ENCODE measurements at regions not wholly inside any gene's neighbourhood (a gene's known extent, or its start where the extent isn't known, plus 50 kb on each side); places are given as distances from the start of the nearest gene placed in this dataset.

DNA sequence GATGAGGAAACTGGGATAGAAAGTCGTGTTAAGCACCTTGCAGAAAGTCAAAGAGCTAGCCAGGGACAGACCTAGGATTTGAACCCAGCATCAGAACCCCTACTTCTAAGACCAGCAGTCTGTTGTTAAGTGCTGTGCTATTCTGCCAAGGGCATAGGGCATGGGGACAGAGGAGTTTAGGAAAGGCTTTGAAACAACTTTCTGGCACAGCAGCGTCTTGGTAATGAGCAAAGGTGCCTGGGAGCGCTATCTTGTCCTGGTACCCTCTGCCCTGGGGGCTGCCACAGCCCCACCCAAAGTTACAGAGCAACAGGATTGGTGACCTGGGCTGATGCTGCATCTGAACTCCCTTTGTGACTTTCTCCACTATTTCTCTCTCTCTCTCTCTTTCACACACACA lies 1108.1 kb downstream of the BCL11B start (continued):
- TF ChIP-seq, protein P1, sequence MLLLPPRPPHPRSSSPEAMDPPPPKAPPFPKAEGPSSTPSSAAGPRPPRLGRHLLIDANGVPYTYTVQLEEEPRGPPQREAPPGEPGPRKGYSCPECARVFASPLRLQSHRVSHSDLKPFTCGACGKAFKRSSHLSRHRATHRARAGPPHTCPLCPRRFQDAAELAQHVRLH (tag by site-specific recombination; IDR thresholded peaks at IDR 0.05): no peak
- no peak for TF ChIP-seq ZNF292 (tag by site-specific recombination; IDR thresholded peaks at IDR 0.05; ENCODE audit: borderline replicate concordance, low read depth)

DNA sequence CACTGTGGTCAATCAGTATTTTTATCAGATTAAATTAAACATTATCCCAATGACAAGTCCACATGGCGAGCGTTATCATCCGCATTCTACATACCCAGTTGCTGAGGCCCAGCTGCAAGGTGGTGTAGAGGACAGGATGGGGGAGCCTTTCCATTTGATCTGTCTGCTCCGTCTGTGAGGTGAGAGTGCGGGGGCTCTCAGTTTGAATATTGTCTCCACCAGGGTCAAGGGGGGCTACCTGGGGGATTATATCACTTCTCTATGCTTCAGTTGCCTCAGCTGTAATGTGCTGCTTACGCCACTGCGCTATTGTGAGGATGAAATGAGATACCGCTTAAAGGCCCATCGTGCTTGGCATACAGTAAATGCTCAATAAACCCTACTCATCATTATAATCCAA lies 1106.0 kb downstream of the BCL11B start:
- no peak overlapping the region for H3K4me3 ChIP-seq (ENCODE audit: low read depth, low read length)
- no peak overlapping the region for H3K27ac ChIP-seq (ENCODE audit: extremely low read depth, low read depth, low read length)
- no peaks in the 10 kb centered on the region for H3K36me3 ChIP-seq (ENCODE audit: control insufficient read depth in 2 of 2, insufficient read depth in 1 of 2, low read length in 2 of 2)
- H3K4me1 ChIP-seq (ENCODE audit: control insufficient read depth, insufficient read depth, low read length): no peaks in the 10 kb centered on the region
- POLR2A ChIA-PET: no interaction called here
- no peaks in the 10 kb centered on the region for H3K9me3 ChIP-seq (ENCODE audit: control insufficient read depth, insufficient read depth, low read depth, low read length)
- TF ChIP-seq ZNF48 (tag by site-specific recombination; IDR thresholded peaks at IDR 0.05) (no peak), SP3 (tag by site-specific recombination; IDR thresholded peaks at IDR 0.05) (no peak), YY1 (tag by site-specific recombination; IDR thresholded peaks at IDR 0.05) (no peak), ZNF621 (tag by site-specific recombination; IDR thresholded peaks at IDR 0.05) (no peak), WT1 (tag by site-specific recombination; IDR thresholded peaks at IDR 0.05) (no peak), BCL11A (tag by site-specific recombination; IDR thresholded peaks at IDR 0.05; ENCODE audit: low read depth) (no peak), ZNF214 (tag by site-specific recombination; IDR thresholded peaks at IDR 0.05; ENCODE audit: borderline replicate concordance) (no peak), ZNF416 (tag by site-specific recombination; IDR thresholded peaks at IDR 0.05) (no peak), EGR2 (tag by site-specific recombination; IDR thresholded peaks at IDR 0.05; ENCODE audit: low read depth) (no peak)
- TF ChIP-seq, protein P2, sequence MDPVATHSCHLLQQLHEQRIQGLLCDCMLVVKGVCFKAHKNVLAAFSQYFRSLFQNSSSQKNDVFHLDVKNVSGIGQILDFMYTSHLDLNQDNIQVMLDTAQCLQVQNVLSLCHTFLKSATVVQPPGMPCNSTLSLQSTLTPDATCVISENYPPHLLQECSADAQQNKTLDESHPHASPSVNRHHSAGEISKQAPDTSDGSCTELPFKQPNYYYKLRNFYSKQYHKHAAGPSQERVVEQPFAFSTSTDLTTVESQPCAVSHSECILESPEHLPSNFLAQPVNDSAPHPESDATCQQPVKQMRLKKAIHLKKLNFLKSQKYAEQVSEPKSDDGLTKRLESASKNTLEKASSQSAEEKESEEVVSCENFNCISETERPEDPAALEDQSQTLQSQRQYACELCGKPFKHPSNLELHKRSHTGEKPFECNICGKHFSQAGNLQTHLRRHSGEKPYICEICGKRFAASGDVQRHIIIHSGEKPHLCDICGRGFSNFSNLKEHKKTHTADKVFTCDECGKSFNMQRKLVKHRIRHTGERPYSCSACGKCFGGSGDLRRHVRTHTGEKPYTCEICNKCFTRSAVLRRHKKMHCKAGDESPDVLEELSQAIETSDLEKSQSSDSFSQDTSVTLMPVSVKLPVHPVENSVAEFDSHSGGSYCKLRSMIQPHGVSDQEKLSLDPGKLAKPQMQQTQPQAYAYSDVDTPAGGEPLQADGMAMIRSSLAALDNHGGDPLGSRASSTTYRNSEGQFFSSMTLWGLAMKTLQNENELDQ (tag by site-specific recombination; IDR thresholded peaks at IDR 0.05; ENCODE audit: low read depth): no peak
- CTCF ChIA-PET: no interaction called here

DNA sequence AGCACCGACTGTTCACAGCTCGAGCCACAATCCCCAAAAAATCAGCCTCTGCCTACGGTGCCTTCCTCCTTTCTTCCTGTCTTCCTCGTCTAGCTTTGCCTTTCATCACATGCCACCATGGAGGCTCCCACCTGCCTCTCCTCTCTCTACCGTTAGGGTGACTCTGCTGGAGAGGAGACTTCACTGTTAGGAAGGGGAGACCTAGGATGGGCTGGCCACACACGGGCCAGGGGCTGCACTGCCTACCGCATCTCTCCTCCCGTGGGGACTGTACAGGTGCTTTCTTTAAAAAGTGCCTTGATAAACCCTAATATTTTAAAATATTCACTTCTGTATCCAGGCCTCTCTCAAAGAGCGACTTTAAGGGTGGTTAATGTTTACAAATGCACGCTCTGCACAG lies 1104.7 kb downstream of the BCL11B start:
- CTCF ChIA-PET: no interaction called here
- Histone ChIP-seq H3K27ac (ENCODE audit: extremely low read depth, low read depth, low read length) (no peak overlapping the region), H3K36me3 (ENCODE audit: control insufficient read depth in 2 of 2, insufficient read depth in 1 of 2, low read length in 2 of 2) (no peaks in the 10 kb centered on the region), H3K4me1 (ENCODE audit: control insufficient read depth, insufficient read depth, low read length) (no peaks in the 10 kb centered on the region), H3K4me3 (ENCODE audit: low read depth, low read length) (no peak overlapping the region), H3K9me3 (ENCODE audit: control insufficient read depth, insufficient read depth, low read depth, low read length) (no peaks in the 10 kb centered on the region)
- POLR2A ChIA-PET: no interaction called here
- TF ChIP-seq SP3 (tag by site-specific recombination; IDR thresholded peaks at IDR 0.05): no peak
- TF ChIP-seq GFI1B (tag by site-specific recombination; IDR thresholded peaks at IDR 0.05): no peak

DNA sequence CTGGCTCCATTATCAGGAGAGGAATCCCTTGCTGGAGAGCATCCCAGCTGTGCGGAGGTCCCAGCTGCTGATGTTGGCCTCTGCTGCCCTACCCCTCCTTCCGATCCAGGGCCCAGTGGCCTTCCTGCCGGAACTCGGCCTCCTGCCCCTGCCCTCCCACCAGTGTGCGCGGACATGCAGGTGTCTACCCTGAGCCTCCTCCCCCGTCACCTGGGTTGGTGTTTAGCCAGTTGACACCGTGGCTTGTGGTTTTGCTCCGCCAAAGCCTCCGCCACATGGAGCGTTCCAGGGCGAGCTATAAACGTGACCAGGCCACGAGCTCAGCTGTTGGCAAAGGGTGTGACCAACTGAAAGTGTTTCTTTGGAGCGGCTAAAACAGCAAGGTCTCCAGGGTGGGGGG lies 1104.3 kb downstream of the BCL11B start:
- TF ChIP-seq ZXDB (tag by site-specific recombination; IDR thresholded peaks at IDR 0.05): no peak
- TF ChIP-seq PRDM1 (tag by site-specific recombination; IDR thresholded peaks at IDR 0.05): no peak
- TF ChIP-seq BCL11A (tag by site-specific recombination; IDR thresholded peaks at IDR 0.05; ENCODE audit: low read depth): no peak
- TF ChIP-seq ZNF416 (tag by site-specific recombination; IDR thresholded peaks at IDR 0.05): no peak
- CTCF ChIA-PET: interaction anchor here (0.7 kb wide), 1 partner anchor 846 kb away, joined by 4 read pairs; no protein-coding TSS in a partner anchor
- H3K27ac ChIP-seq (ENCODE audit: extremely low read depth, low read depth, low read length): no peak overlapping the region
- H3K9me3 ChIP-seq (ENCODE audit: control insufficient read depth, insufficient read depth, low read depth, low read length): no peaks in the 10 kb centered on the region
- no peaks in the 10 kb centered on the region for H3K36me3 ChIP-seq (ENCODE audit: control insufficient read depth in 2 of 2, insufficient read depth in 1 of 2, low read length in 2 of 2)
- no peaks in the 10 kb centered on the region for H3K4me1 ChIP-seq (ENCODE audit: control insufficient read depth, insufficient read depth, low read length)
- POLR2A ChIA-PET: no interaction called here
- no peak overlapping the region for H3K4me3 ChIP-seq (ENCODE audit: low read depth, low read length)
